Activated T-helper 1 cell treated with anti-CD3 and anti-CD28 coated beads, Interleukin-12 subunit alpha, Interleukin-12 subunit beta, Interleukin-2, Interleukin-4 antibody, amounts not matched to agents 30 ng/mL and 10 ng/mL and 1 ng/mL, durations not matched to agents 14 hours and 24 hours and 36 hours (primary cell): ENCODE measurements at regions not wholly inside any gene's neighbourhood (a gene's known extent, or its start where the extent isn't known, plus 50 kb on each side); places are given as distances from the start of the nearest gene placed in this dataset.

ENCODE experiments used
- DNase-seq: peaks from one replicate; pipeline ENCODE4 v3.0.0; 2021; ENCODE audit warnings: low spot score
- H3K27ac Mint-ChIP-seq: one replicate; pipeline ENCODE4 v1.8.0; 2021; ENCODE audit warnings: mild to moderate bottlenecking, mixed read lengths
- H3K27me3 Mint-ChIP-seq: one replicate; pipeline ENCODE4 v1.8.0; 2022; ENCODE audit warnings: mild to moderate bottlenecking, moderate library complexity, mixed read lengths; ENCODE audit not compliant: insufficient read depth
- H3K36me3 Mint-ChIP-seq: one replicate; pipeline ENCODE4 v1.8.0; 2021; ENCODE audit warnings: low read depth, mixed read lengths
- H3K4me1 Mint-ChIP-seq: one replicate; pipeline ENCODE4 v1.8.0; 2021; ENCODE audit warnings: low read depth, mixed read lengths
- H3K4me3 Mint-ChIP-seq: one replicate; pipeline ENCODE4 v1.8.0; 2021; ENCODE audit warnings: mild to moderate bottlenecking, moderate library complexity, mixed read lengths
- H3K9me3 Mint-ChIP-seq: one replicate; pipeline ENCODE4 v1.8.0; 2021; ENCODE audit warnings: mixed read lengths
- intact Hi-C: fragments of 100-400 bp; cut with micrococcal nuclease; formaldehyde crosslinking; loops from one replicate; pipeline ENCODE4 v1.15.1; 2024

- Mint-ChIP-seq H3K27ac (no peak overlapping the region), H3K27me3 (peaks cover 6% of the 10 kb centered on the region), H3K9me3 (no peaks in the 10 kb centered on the region), H3K36me3 (no peaks in the 10 kb centered on the region), H3K4me3 (no peak overlapping the region), H3K4me1 (no peaks in the 10 kb centered on the region)
- intact Hi-C loops, result no loop called here
- no peak for DNase-seq
Measured at GRCh38 chr1:114229368-114229767, 75.7 kb upstream of the SYT6 start.

- Mint-ChIP-seq H3K9me3 (no peaks in the 10 kb centered on the region), H3K36me3 (no peaks in the 10 kb centered on the region), H3K4me3 (no peak overlapping the region), H3K27me3 (peaks cover 6% of the 10 kb centered on the region), H3K4me1 (no peaks in the 10 kb centered on the region), H3K27ac (no peak overlapping the region)
- intact Hi-C loops, result no loop called here
- no peak for DNase-seq
Measured at GRCh38 chr1:114227059-114227458, 73.4 kb upstream of the SYT6 start.

GRCh38 chr1:114224196-114224907 is 70.7 kb upstream of the SYT6 start:
- Mint-ChIP-seq H3K36me3 (no peaks in the 10 kb centered on the region), H3K4me1 (no peaks in the 10 kb centered on the region), H3K27ac (no peak overlapping the region), H3K27me3 (peaks cover 3% of the 10 kb centered on the region), H3K9me3 (no peaks in the 10 kb centered on the region), H3K4me3 (no peak overlapping the region)
- DNase-seq, result no peak
- intact Hi-C loops, result no loop called here

- Mint-ChIP-seq H3K27me3 (peaks cover 3% of the 10 kb centered on the region), H3K9me3 (no peaks in the 10 kb centered on the region)
- DNase-seq, result no peak
Measured at GRCh38 chr1:114222920-114223319, 69.3 kb upstream of the SYT6 start.

DNA sequence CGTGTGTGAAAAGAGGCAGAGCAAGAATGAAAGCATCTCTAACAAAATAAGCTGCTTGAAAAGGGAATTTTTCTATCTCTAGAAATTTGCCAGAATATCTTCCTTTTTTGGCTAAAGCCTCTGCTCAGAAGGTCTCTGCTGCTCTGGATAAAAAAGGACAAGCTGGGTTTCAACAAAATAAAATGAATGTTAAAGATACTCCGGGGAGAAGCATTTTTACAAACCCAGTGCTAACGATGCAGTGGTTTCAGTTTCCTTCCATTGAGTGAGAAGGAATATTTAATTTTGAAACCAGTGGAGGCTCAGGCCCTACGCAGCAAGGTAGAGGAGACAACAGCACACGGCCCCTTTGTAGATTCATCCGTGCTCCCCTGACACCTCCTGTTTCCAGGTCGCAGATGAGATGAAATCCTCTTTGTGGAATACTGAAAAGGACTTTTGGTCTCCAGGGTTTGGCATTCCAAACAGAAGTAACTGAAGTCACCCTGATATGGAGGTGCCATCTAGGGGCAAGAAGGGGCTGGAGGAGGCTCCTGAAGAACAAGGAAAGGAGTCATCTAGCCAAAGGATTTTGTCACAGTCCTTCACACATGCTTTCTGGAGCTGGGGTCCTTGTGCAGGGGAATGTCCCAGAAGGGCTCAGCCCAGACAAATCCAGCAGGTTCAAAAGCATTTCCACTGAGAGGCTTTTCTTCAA is 65.7 kb upstream of the SYT6 start:
- no peaks in the 10 kb centered on the region for H3K36me3 Mint-ChIP-seq

More at GRCh38 chr1:114222920-114223319, 69.3 kb upstream of the SYT6 start:
- intact Hi-C loops, result no loop called here
- Mint-ChIP-seq H3K36me3 (no peaks in the 10 kb centered on the region), H3K4me1 (no peaks in the 10 kb centered on the region), H3K4me3 (no peak overlapping the region), H3K27ac (no peak overlapping the region)

DNA sequence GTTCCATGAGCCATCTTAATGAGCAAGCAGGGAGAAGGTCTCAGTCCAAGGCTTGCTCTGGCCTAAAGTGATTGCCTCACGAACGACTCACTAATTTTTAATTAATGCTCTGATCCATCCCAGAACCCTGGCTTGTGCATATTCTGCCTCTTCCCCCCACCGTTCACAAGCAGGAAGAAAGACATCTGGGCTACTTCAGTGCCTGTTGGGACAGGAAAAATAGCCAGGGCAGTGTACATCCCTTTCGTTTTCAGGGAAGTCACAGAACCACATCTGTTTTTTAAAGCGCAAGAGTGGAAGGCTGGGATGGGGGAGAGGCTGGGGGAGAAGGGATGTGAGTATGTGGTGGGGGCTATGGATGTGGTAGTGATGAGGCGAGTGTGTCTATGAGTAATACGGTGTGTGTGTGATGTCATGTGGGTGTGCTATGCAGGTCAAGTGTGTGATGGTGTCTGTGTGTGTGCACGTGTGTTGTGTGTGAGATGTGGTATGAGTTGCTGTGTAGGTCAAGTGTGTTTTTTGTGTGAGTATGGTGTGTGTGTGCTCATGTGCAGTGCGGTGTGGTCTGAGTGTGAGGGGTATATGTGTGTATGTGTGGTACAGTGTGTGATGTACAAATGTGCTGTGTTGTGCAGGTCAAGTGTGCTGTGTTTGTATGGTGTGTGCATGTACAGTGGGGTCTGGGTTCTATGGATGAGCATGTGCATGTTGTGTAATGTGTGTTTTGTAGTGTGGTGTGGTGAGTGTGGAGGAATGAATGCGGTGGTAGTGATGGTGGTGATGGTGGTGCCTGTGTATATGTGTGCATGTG is 64.9 kb upstream of the SYT6 start:
- H3K27ac Mint-ChIP-seq, result no peak overlapping the region
- no peaks in the 10 kb centered on the region for H3K36me3 Mint-ChIP-seq
- H3K27me3 Mint-ChIP-seq, result peaks cover 2% of the 10 kb centered on the region
- no peaks in the 10 kb centered on the region for H3K4me1 Mint-ChIP-seq
- intact Hi-C loops, result no loop called here
- DNase-seq, result no peak
- H3K4me3 Mint-ChIP-seq, result no peak overlapping the region
- H3K9me3 Mint-ChIP-seq, result no peaks in the 10 kb centered on the region

More for the DNA sequence above, 65.7 kb upstream of the SYT6 start:
- Mint-ChIP-seq H3K27me3 (peaks cover 2% of the 10 kb centered on the region), H3K27ac (no peak overlapping the region), H3K9me3 (no peaks in the 10 kb centered on the region), H3K4me1 (no peaks in the 10 kb centered on the region), H3K4me3 (no peak overlapping the region)
- DNase-seq, result no peak
- intact Hi-C loops, result no loop called here

DNA sequence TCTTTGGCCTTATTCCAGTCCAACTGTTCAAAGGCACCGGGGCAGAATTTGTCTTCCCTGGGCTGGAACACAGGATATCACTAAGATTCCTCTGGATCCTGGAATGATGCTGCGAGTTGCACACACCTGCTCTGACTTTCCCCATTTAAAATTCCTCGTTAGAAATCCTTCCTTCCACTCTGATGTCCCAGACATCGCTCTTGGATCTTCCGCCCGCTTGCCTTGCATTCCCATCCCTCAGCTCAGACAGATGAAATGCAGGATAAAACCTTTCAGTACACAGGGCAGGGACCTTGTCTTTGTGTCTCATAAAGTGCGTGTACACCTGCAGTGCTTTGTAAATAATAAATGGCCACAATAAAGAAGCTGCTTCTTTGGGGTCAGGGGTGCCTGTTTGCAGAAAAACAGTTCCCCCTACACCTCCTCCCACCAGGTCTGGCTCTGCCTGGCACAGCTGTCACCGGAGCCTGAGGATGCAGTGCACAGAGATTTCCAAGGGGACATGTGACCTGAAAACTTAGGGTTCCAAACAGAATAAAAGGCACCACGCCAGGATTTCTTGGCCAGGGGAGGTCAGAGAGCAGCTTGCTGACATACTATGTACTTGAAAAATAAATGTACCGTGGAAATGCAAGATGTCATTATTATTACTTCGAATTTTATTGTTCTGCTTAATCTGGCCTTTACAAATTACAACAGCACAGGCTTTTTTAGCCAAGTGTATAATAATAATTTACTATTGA is 62.9 kb upstream of the SYT6 start:
- Mint-ChIP-seq H3K4me1 (no peaks in the 10 kb centered on the region), H3K27me3 (peaks cover 10% of the 10 kb centered on the region), H3K36me3 (no peaks in the 10 kb centered on the region), H3K27ac (no peak overlapping the region), H3K9me3 (no peaks in the 10 kb centered on the region), H3K4me3 (no peak overlapping the region)
- DNase-seq, result no peak
- intact Hi-C loops, result no loop called here

DNA sequence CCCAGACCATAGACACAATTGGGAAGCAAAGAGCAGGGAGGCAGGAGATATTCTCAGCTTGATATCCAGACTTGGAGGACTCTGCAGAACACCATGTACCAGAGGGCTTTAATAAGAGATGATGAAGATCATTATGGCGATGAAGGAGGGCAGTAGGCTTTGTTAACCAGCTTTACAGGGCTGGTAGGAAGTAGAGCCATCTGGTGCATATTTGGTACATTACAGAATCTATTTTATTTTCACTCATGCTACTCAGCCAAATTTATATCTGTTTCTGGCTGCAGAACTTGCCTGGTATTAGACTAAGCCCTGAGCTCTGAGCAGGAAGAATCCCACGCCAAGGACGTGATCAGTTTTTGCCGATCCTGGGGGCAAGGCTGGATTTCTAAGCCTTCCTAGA is 61.8 kb upstream of the SYT6 start:
- intact Hi-C loops, result no loop called here
- Mint-ChIP-seq H3K36me3 (no peaks in the 10 kb centered on the region), H3K4me1 (no peaks in the 10 kb centered on the region), H3K27me3 (peaks cover 10% of the 10 kb centered on the region), H3K27ac (no peak overlapping the region), H3K4me3 (no peak overlapping the region), H3K9me3 (no peaks in the 10 kb centered on the region)
- no peak for DNase-seq

- Mint-ChIP-seq H3K9me3 (no peaks in the 10 kb centered on the region), H3K27me3 (peaks cover 20% of the 10 kb centered on the region), H3K36me3 (no peaks in the 10 kb centered on the region), H3K4me3 (no peak overlapping the region), H3K4me1 (no peaks in the 10 kb centered on the region), H3K27ac (no peak overlapping the region)
- DNase-seq, result no peak
- intact Hi-C loops, result no loop called here
Measured at GRCh38 chr1:114214016-114214415, 60.3 kb upstream of the SYT6 start.

GRCh38 chr1:114209971-114210370 is 56.3 kb upstream of the SYT6 start:
- Mint-ChIP-seq H3K27me3 (peaks cover 38% of the 10 kb centered on the region), H3K9me3 (no peaks in the 10 kb centered on the region), H3K36me3 (no peaks in the 10 kb centered on the region), H3K27ac (no peak overlapping the region), H3K4me1 (no peaks in the 10 kb centered on the region), H3K4me3 (no peak overlapping the region)
- intact Hi-C loops, result no loop called here
- no peak for DNase-seq

GRCh38 chr1:114208714-114209113 is 55.0 kb upstream of the SYT6 start:
- Mint-ChIP-seq H3K9me3 (no peaks in the 10 kb centered on the region), H3K4me3 (no peak overlapping the region)

DNA sequence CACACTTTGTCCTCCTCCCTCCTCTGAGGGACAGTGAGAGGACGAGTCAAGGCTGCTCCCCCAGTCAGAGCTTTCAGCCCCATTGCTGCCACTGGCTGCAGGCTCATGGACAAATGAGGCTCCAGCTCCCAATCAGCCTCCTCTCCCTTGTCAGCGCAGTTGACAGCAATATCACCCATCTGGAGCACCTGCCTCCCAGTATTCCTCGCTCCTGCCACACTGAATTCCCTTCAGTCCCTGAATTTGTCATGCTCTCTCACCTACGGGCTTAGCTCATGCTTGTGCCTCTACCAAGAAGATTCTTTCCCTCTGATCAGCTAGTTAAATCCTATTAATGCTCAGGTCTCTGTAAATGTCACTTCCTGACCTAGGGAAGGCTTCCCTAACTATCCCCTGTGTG is 54.4 kb upstream of the SYT6 start:
- no peaks in the 10 kb centered on the region for H3K4me1 Mint-ChIP-seq
- intact Hi-C loops, result no loop called here
- no peaks in the 10 kb centered on the region for H3K9me3 Mint-ChIP-seq
- H3K4me3 Mint-ChIP-seq, result no peak overlapping the region
- DNase-seq, result no peak
- no peak overlapping the region for H3K27ac Mint-ChIP-seq
- peaks cover 37% of the 10 kb centered on the region for H3K27me3 Mint-ChIP-seq
- H3K36me3 Mint-ChIP-seq, result no peaks in the 10 kb centered on the region

More at GRCh38 chr1:114208714-114209113, 55.0 kb upstream of the SYT6 start:
- no peak overlapping the region for H3K27ac Mint-ChIP-seq
- H3K4me1 Mint-ChIP-seq, result no peaks in the 10 kb centered on the region
- no peaks in the 10 kb centered on the region for H3K36me3 Mint-ChIP-seq
- peaks cover 38% of the 10 kb centered on the region for H3K27me3 Mint-ChIP-seq
- intact Hi-C loops, result no loop called here
- DNase-seq, result no peak
